HG03066 (cell line): ENCODE measurements at regions not wholly inside any gene's neighbourhood (a gene's known extent, or its start where the extent isn't known, plus 50 kb on each side); places are given as distances from the start of the nearest gene placed in this dataset.
"Not testable (repeated sequence)": the region's sequence is repeated elsewhere in the genome, so short reads cannot be mapped to it uniquely, and the experiment has no call there.

Experiments
- ATAC-seq: cut with Tn5 transposase; IDR thresholded peaks from one replicate; pipeline ENCODE4 v1.9.1; 2021; ENCODE audit warnings: low read depth; ENCODE audit not compliant: unreplicated experiment

GRCh38 chr9:26262421-26263107, 584.3 kb upstream of the TUSC1 start:
- no peak for ATAC-seq

- ATAC-seq = no peak
Measured at GRCh38 chr9:26261503-26262330, 583.5 kb upstream of the TUSC1 start.

- ATAC-seq = no peak
Measured at GRCh38 chr9:26260238-26260637, 582.0 kb upstream of the TUSC1 start.

- ATAC-seq = no peak
Measured at GRCh38 chr9:26247861-26248260, 569.6 kb upstream of the TUSC1 start.

GRCh38 chr9:26244661-26245451, 566.6 kb upstream of the TUSC1 start:
- ATAC-seq = no peak

- ATAC-seq = no peak
Measured at GRCh38 chr9:26243726-26244125, 565.5 kb upstream of the TUSC1 start.

GRCh38 chr9:26243029-26243697, 564.9 kb upstream of the TUSC1 start:
- no peak for ATAC-seq

- ATAC-seq = no peak
Measured at GRCh38 chr9:26240020-26240419, 561.8 kb upstream of the TUSC1 start.

- no peak for ATAC-seq
Measured at GRCh38 chr9:26237256-26237655, 559.0 kb upstream of the TUSC1 start.

- no peak for ATAC-seq
Measured at GRCh38 chr9:26234865-26235264, 556.6 kb upstream of the TUSC1 start.

- ATAC-seq = no peak
Measured at GRCh38 chr9:26231391-26231790, 553.1 kb upstream of the TUSC1 start.

- no peak for ATAC-seq
Measured at GRCh38 chr9:26229324-26230054, 551.2 kb upstream of the TUSC1 start.

GRCh38 chr9:26228273-26228672, 550.0 kb upstream of the TUSC1 start:
- no peak for ATAC-seq

GRCh38 chr9:26221290-26221689, 543.0 kb upstream of the TUSC1 start:
- no peak for ATAC-seq

- no peak for ATAC-seq
Measured at GRCh38 chr9:26220367-26220766, 542.1 kb upstream of the TUSC1 start.

- ATAC-seq = no peak
Measured at GRCh38 chr9:26219961-26220360, 541.7 kb upstream of the TUSC1 start.

- no peak for ATAC-seq
Measured at GRCh38 chr9:26216702-26217101, 538.5 kb upstream of the TUSC1 start.

- not testable (repeated sequence) for ATAC-seq
Measured at GRCh38 chr9:26214713-26215444, 536.6 kb upstream of the TUSC1 start.

GRCh38 chr9:26210338-26210851, 532.2 kb upstream of the TUSC1 start:
- no peak for ATAC-seq
